ENCODE measurements at regions not wholly inside any gene's neighbourhood (a gene's known extent, or its start where the extent isn't known, plus 50 kb on each side); places are given as distances from the start of the nearest gene placed in this dataset.

DNA sequence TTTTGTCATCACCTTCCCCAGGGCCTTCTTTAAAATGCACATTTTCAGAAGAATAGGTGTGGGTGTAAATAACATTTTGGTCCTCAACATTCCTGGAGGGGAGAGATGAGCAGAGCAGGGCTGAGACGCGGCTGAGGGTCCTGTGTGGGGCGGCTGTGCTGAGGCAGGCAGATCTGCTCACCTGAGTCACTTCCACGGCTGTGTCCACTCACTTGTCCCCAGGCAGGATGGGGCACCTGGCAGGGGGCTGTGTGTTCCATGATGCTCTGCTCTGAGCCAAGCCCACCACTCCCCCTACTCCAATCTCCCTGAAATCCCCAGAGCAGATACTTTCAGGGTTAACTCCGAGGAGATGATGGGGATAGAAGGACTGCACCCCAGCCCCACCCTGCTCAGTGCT, 93.8 kb downstream of the GLRX3 start:
- no peak for DNase-seq

DNA sequence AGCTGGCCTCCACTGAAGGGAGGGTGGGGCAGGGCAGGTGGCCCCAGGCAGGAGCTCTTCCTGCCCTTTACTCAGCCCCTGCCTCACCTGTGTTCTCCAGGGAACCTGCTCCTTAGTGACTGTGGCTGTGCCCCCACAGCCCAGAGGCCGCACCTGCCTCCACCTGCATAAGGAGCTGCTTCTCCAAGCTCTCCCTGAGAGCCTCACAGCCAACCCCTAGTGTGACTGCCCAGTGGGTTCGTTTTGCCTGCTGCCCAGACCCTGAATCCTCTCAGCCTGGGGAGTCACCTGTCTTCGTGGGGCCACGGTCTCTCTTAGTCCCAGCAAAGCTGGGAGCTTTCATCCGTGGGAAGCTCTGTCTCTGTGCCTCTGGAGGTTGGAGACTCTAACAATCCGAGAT, 94.4 kb downstream of the GLRX3 start:
- no peak for DNase-seq

DNA sequence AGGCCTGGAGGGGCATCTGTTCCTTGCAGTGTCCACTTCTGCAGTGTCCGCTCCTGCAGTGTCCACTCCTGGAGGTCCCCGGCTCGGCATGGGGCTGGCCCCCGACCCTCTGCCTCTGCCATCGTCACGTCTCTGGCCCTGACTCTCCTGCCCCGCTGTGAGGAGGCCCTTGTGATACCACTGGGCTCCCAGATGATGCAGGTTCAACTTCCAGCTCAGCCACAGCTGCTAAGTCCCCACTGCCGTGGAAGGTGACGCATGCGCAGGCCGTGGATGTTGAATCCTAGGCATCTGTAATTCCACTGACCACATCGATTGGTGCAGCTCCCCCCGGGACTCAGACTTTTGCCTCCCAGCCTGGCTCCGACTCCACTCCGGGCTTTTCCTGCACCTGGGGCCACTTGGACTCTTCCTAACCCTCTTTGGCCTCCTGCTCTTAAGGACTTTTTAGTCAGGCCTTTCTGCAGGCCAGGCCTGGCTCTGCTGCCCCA, 95.1 kb downstream of the GLRX3 start:
- DNase-seq, result no peak

DNA sequence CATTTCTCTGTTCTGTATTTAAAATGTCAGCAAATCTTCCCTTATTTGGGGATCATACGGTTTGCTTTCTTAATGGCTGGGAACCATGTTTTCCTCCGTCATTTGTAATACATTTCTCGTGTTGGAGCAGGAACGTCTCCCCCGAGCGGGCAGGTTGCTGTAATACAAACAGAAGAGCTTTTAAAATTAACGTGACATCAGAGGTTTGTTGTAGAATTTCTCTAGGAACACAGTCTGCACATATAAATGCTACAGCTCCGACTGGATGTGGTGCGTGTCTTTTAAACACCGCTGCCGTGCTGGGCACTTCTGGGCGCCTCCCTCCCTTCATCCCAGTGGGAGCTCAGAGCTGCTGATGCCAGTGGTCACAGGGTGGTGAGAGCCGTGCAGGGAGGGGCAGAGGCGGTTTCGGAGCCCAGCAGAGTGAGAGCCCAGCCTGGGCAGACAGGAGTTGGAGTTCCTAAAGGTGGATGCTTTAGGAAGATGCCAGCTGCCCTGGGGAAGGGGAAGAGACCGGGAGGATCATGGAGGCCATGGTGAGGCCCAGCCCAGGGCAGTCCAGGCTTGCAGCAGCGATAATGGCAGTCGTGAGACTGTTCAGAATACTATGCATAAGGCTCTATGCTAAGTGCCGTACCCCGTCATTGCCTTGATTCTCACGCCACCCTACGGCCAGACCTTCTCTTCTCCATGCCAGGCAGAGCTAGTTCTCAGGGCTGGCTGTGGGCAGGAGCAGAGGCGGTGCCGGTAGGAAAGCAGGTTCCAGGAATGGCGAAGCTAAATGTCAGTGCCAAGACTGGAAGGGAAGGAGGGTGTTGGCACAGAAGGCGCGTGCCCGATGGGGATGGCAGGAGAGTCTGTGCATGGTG, 96.2 kb downstream of the GLRX3 start:
- no peak for DNase-seq

DNA sequence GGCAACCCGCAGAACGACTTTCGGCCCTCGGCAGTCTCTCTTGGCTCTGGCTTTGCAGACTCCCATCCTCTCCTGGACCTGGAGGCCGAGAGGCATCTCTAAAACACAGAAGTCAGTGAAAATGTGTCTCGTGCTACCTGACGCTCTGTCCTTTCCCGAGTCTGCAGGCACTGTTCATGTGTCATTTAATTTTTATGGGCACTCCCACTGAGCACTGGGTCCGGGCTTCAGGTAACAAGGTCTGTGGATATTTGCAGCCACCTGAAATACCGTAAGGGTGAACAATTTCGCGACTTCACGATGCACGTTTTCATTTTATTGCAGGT, 96.8 kb downstream of the GLRX3 start:
- DNase-seq, result no peak

DNA sequence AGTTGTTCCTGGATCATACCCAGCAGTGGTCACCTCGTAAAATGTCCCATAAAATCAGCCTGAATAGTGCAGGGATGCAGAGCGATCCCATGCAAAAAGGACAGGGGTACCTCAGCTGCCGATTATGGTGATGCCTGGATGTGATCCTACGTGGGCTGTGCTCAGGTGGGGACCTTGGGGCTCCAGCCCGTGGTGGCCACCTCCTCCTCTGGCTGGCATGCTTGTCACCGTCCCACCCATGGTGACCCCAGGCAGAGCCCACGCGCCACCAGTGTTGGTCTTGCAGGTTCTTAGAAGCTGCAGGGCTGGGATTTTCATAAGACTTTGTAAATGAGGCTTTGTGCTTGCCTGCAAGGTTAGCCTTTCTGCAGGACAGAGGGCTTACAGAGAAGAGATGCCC, 97.2 kb downstream of the GLRX3 start:
- no peak for DNase-seq

DNA sequence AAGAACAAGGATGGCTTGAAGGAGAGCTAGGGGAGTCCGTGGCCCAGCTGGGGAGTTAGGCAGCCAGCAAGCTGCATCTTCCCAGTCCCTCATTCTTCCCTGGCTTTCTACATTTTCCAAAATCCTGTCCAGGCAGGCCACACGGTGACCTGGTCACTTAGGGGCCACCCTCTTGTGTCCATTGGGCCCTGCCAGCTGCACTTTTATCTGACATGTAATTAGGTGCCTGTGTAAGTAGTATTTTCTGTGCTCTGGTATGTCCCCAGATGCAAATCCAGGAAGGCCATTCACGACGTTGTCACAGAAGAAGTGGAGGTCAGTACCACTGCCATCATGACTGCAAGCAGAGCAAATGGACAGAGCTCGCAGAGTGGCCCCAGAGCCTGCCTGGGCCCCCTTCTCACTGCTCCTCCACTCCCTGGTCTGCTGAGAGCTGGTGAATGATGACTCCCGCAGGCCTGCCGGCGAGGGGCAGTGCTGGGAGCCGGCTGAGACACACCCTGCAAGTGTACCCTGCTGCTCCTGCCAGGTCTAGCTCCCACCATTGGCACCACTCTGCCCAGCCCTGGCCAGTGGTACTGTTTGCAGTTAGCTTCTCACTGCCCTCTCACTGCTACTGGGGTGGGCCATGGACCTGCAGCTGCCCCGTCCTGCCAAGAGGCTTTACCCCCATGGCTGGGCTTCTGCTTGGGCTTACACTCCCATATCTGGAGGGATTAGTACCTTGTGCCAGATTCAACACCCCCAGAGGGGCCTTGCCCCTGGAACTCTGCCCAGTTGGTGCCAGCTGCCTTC, 98.2 kb downstream of the GLRX3 start:
- no peak for DNase-seq

DNA sequence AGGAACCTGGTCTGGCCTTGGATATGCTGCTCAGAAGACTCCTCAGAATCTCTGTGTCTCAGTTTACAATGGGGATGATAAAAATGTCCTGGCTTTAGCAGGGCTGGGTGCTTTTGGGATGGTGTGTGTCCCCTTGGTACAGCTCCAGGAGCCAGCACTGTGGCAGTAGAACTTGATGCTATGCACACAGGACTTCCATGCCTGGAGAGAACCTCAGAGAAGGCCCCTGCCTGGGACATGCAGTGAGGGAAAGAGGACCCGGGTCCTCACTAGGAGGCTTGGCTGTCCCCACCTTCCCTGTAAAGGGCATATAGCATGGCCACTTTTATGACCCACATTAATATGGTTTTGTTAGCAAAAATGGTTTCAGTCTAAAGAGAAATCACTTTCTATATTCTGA, 100.5 kb downstream of the GLRX3 start:
- no peak for DNase-seq

DNA sequence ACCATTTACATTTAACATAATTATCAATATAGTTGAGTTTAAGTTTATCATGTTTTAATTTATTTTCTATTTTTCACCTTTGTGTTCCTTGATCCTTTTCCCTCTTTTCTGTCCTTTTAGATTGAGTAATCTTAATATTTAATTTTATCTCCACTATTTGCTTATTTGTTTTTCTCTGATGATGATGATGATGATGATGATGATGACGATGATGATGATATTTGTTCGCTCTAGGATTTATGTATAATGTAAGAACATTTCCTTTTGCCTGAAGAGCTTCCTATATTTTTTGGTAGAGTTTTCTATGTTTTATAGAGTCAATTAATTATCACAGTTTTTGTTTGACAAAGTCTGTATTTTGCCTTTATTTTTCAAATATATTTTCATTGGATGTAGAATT, 104.2 kb downstream of the GLRX3 start:
- no peak for DNase-seq

DNA sequence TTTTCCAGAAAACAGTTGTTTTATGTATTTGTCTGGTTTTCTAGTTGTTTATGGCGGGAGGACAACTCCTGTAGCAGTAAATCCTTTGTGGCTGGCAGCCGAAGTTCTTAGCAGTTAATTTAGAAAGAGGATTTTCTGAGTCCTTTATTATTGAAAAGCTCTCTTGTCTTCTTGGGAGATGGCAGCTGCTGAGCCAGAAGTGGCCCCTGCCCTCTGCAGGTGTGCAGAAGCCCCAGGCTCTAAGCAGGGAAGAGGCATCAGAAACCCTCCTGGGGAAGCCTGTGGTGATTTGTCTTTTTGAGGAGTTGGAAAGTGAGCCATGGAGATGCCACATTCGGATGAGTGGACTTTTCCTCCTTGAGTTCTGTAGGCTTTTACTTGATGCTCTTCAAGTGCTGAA, 106.3 kb downstream of the GLRX3 start:
- DNase-seq, result no peak

DNA sequence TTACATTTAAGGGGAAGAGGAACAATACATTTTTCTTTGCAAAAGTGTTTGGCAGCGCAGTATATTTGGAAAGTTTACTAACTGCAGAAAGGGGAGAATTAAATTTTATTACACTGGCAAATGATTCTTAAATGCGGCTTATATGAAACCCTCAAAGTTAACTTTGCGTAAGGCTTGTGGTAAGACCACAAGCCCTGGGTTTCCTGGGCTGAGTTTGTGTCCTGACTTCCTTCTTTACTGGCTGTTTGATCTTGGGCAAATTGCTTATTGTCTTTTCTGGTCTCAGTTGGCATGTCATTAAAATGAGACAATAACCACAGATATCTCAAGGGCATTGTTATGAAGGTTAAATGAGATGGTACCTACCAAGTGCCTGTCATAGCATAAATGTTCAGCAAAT, 106.8 kb downstream of the GLRX3 start:
- DNase-seq, result no peak

DNA sequence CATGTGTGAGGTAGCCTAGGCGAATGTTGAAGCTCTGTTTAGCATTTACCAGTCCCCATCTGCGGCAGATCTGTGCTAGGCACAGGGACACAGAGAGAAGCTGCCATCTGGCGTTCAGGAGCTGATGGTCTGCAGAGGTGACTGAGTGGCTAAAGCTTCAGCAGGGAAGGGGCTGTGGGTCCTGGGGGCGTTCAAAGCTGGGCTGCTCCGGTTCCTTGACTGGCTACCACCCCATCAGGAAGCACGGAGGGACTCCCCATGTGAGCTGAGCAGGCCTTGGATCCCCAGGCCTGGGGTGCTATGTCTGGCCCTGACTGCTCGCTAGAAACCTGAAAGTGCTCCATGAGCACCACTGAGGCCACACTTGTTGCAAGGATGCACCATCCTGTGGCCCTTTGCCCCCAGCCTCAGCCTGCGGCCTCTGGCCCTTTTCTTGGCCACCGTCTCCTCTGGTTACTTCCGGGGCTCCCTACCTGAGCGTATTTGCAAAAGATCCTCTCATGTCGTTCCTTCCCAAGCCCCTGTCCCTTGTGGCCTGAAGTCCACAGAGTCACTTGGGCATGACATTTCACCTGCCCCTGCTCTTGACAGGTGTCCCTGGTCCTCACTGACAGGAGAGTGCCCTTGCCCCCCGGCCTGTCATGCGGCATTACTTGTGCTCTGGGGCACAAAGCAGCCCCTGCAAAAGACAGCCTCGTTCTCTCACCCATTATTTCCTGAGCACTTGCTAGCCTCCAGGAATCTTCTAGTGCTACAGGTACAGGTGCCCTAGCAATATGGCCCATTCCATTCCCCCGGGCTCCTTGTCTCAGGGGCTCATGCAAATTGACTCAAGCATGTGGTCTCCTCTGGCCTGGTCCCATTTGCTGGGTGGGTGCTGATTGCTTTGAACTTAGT, 108.1 kb downstream of the GLRX3 start:
- DNase-seq, result no peak

DNA sequence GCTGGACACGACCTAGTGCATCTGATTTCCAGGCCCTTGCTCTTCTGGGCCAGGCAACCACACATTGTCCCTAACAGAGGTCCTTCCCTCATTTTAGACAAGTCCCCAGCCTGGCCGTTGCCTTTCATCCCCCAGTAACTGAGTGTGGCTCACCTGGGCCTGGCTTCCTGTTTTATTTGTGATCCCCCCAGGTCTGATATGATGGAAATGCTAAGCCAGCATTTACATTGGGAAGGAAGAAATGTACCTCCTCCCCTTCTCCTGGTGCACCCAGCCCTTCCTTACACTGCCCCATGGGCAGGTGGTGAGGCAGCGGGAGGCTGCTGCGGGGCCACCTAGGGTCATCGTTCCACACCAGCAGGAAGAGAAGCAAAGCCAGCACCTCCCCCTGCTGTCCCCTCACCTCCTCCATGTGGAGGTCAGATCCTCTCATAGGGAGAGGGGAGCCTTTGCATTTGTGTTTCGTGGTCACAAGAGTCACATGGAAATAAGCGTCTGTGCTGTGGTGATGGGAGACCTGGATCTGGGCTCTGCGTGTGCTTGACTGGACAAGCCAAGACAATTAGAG, 108.8 kb downstream of the GLRX3 start:
- DNase-seq, result no peak

DNA sequence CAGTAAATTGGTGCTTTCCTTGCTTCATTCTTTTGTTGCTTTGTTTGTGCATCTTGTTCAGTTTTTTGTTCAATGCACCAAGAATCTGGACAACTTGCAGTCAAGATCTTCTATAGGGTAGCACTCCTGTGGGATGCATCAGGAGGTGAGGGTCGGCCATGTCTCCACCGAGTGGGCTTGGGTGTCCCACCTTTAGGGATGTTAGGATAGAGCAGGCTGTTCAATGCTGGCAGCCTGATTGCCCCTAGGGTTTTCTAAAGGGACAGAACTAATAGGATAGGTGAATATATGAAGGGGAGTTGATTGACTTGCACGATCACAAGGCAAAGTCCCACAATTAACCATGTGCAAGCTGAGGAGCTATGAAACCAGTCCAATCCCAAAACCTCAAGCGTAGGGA, 109.9 kb downstream of the GLRX3 start:
- no peak for DNase-seq

DNA sequence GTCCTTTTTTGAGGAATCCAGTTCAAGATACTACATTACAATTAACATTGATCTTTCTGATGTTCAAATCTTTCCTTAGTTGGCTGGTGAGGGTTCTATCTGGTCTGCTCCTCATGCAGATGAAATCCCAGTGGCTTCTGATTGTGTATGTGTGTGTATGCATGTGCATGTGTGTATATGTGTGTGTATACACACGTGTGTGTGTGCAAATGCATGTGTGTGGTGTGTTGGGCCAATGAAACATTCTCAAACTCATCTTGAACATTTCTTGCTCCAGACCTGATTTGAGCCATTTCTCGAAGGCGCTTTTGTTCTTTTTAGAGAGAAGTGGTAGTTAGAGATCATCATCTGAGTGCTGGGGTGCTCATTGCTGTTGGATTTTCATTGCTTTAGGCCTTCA, 113.9 kb downstream of the GLRX3 start:
- DNase-seq, result no peak

DNA sequence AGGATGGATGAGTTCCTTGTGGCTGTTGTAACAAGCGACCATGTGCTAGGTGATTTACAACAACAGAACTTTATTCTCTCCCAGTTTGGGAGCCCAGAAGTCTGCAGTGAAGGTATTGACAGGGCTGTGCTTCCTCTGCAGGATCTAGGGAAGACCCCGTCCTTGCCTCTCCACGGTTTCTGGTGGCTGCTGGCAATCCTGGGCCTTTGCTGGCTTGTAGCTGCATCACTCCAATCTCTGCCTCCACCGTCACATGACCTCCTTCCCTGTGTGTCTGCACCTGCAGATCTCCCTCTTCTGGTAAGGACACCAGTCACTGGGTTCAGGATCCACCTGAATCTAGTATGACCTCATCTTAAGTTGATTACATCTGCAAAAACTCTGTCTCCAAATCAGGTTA, 115.6 kb downstream of the GLRX3 start:
- DNase-seq, result no peak

DNA sequence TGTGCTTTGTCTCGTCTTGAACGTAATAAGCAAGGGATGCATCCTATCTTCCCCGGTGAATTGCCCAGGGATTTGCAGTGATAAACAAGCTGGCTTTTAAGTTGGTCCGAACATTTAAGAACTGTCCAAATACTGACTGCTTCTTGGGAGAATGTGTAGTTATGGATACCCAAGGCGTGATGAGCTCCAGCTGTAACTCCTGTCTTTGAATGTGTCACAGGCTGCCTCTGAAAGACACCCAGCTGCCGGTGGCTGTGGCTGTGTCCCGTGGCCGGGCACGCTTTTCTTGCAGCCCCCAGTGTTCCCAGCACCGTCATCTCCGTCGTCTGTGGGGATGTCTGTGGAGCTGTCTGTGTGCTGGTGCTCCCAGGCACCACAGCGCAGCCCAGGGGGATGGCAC, 118.1 kb downstream of the GLRX3 start:
- DNase-seq, result peak in 2 of 3 donors; percentile 5 to 22

DNA sequence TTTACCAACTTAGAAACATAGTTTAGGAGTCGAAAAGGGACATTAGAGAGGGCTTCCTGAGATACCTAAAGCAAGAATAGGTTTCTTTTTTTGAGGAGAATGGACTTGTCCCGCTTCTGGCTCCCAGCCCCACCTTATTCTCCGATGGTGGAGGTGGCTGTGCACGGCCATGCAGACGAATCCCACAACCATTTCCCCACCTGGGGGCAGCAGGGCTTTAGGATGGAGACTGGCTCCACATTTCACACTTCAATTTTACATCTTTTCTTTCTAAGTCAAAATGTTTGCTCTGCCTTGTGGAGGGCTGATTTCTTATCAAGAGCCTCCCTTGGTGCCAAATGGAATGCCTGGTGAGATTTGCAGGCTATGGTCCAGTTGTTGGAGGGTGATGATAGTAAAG, 118.5 kb downstream of the GLRX3 start:
- no peak for DNase-seq

DNA sequence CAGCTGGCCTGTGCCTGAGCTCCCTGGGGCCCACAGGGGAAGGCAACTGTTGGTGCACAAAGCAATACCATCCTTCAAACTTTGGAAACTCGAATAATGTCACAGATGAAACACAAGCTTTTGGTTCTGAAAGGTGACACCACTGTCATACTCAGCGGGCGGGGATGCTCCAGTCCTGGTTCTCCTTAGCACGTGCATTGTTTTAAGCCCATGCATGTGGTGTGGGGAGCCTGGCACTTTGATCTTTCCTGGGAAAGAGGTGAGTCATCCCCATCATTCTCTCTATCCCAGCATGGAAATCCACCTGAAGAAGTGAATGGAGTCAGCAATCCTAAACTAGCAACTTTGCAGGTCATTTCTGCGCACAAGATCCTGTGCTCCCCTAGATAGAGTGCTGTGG, 119.6 kb downstream of the GLRX3 start:
- DNase-seq, result no peak

DNA sequence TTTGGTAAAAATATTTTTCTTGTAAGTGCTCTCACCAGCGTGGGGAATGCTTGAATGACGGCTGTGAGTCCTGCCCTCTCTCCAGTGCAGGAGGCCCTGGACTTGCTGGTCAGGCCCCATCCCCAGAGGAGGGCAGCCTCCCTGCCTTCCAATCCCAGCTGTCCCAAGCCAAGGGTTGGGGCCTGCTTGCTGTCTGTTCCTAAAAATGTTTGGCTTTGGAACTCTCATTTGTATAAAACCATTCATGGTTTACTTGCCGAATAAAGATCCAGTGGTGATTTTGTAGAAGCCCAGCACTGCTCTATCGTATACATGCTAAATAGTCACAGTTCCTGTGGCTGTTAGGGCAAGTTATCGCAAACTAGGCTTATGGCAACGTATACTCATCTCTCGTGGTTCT, 121.7 kb downstream of the GLRX3 start:
- DNase-seq, result no peak

DNA sequence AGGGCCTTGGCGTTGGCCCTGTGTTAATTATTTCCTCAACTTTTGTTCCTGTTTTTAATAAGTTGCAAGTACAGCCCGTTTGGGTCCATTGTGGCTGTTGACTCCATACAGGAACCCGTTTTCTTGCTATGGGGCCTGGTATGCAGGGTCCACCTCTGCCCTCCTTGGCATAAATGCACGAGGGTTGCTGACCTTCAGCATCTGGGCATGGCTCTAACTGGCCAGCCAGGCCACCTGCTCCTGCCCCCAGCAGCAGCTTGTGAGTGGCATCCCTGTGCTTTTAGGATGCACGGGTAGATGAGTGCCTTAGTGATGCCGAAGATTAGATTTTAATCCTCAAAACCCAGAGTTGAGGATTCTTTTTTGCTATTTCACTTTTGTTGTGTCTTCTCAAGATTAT, 123.2 kb downstream of the GLRX3 start:
- DNase-seq, result no peak

DNA sequence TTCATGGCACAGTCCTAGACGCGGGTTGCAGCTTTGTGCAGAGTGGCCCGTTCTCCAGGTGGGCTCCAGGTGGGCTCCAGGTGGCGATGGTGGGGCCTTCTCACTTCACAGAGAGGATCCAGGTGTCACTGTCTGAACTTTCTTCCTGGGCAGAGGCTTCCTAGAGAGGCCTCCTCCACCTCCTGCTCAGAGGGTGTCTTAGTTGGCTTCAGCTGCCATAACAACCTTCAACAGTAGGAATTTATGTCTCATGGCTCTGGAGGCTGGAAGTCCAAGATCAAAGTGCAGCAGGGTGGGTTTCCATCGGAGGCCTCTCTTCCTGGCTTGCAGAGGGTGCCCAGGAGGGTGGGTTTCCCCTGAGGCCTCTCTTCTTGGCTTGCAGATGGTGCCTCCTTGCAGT, 125.1 kb downstream of the GLRX3 start:
- DNase-seq, result no peak

All from muscle of back (tissue), 3 donors.